AG08395 (cell line): ENCODE measurements at regions not wholly inside any gene's neighbourhood (a gene's known extent, or its start where the extent isn't known, plus 50 kb on each side); places are given as distances from the start of the nearest gene placed in this dataset.
A peak's percentile ranks its signal among the peaks of the same experiment; 100 is the strongest.

Experiments used
- DNase-seq: peaks from one replicate; pipeline ENCODE4 v3.0.0; 2012; ENCODE audit warnings: mixed read lengths, low spot score

DNA sequence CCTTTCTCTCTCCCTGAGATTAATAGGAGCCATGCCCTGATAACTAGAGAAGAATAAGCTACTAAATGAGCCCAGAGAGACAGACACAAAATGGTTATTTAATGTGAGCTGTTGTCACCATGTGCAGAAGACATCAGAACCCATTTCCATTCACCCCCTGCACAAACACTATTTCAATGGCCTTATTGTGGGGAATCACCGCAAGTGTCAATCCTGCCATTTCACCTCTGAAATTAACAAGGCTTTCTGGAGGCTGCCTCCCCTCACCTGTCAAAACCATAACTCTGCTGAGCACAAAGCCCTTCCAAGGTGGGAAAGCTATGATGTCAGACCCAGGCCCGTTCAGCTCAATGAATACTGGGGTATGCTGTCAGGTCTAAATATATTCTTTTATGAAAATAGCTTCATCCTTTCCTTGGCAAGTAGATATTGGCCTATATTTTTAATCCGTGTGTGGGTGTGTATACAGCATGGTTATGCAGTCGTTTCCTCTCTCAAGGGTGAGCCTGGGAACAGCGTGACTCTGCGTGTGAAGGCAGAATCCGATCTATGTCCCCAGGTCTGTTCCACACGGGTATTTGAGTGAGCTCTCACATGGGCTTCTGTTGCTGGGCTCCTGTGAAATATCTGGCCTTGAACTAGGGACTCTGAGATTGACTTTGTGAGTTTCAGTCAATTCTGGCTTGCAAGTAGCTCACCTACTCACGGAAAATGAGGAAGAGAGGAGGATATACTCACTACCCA, 266.3 kb downstream of the FBXW7 start:
- DNase-seq, result no peak

DNA sequence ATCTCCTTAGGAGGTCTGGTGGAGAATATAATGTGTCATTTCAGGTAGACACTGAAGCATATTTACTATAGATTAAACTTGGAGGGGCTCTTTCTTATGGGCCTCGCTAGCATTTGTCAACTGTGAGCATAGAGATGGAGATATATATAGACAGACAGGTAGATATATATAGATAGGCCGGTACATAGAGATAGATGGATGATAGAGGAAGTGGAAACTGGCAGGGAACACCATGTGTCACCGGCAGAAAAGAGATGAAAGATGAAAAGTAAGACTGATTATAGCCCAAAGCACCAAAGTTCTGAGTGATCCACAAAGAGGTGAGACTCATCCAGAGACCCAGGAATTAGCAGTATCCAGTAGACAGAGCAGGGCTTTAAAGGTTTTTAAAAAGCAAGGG, 268.1 kb downstream of the FBXW7 start:
- no peak for DNase-seq

DNA sequence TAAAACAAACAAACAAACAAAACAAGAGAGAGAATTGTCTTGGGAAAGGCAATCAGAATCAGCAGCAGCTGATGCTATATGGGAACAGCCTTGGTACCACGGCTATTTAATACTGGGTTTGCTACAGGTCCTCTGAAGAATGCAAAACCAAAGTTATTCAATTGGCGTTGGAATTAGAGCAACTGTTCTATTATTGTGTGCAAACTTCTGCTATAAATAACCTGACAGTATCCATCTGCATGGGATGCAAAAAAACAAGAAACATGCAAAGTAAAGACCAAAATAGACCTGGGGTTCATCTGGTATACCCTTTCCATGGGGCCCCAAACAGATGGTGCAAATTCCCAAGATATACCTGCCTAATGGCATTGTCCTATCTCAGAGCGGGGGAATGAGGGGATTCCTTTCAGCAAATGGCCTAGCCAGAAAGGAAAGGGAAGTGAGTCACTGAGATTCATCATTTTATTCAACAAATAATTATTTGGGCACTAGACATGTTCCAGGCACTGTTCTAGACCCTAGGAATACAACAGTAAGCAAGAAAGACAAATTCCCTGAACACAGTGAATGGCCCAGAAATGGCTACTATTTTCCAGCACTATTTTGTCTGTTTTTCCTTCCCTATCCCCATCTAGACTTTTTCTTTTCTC, 268.9 kb downstream of the FBXW7 start:
- DNase-seq, result no peak

DNA sequence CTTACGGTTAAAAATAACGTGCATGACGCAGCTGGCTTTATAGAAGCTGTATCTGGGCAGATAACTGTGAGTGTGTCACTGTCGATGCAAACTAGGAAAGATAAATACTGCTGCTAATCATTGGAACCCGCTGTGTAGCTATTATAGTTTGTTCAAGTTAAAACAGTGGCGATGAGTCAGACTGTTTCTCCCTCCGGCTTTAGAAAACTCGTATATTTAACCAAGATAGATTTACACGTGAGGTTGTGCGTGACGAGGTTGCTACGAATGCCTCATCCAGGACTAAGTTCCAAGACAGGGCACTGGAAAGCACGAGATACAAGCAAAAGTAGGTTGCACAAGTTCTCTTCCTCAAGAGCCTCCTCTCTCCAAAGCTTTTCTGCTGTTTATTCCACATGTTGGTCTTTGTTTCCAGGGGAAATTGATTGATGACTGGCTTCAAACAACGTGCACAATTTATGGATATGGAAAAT, 270.7 kb downstream of the FBXW7 start:
- DNase-seq, result peak; percentile 93

DNA sequence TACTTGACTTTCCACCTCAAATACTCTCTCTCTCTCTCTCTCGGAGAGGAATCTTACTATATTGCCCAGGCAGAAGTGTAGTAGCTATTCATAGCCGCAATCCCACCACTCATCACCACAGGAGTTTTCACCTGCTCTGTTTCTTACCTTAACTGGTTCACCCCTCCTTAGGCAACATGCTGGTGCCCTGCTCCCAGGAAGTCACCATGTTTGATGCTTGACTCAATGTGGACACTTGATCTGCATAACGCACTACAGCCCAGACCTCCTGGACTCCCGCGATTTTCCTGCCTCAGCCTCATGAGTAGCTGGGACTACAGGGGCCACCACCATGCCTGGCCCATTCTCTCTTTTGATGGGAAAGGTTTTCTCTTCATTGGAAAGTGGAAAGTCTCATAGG, 271.8 kb downstream of the FBXW7 start:
- no peak for DNase-seq

DNA sequence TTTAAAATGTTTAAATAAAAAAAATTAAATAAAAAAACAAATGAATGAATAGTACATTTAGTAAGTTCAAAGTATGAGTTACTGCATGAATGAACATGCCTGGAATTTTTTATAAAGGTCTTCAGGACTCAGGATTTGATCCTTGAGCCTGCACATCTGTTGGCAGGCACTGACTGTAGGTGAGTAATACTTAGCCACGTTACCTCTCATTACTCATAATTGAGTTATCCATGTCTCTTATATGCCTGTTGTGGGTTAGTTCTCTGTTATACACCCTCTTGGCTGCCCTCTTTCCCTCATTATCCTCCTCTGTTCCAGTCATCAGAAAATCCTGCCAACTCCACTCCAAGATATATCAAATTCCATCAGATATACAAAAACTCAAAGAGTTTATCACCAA, 276.0 kb downstream of the FBXW7 start:
- DNase-seq, result peak; percentile 43

DNA sequence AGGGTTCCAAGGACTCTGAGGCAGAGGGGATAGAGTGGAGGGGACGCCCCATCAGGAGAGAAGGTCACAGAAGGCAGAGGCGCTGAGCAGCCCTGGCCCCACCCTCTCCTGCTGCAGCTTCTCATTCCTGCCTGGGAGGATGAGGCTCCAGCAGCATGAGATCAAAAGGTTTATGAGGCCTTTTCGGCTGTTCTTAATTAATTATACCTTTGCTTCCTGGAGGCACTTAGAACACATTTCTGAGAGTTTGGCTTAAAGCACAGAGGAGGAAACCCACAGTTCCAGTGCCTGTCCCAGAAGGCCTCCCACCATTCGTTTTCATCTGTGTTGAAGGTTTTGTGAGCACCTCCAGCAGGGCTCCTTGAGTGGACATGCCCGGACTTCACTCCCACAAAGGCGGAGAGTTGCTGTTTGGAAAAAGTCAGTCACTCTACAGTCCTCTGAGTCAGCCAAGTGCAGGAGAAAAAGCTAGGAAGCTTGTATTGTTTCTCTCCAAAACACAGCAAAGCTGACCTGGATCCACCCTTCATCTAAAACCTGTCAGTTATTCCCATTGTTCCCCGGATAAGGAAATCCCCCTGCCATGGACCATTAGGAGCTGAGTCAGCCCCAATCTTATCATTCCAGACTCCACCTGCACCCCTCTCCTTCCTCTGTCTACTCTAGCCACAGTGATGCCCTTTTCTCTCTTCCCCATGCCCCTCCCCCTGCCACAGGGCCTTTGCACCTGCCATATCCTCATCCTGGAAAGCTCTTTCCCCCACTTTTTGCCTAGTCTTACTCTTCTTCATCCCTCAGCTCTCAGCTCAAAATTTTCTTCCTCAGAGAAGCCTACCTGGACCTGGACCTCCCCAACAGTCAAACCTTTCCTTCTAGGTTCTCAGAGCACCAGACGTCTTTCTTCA, 276.8 kb downstream of the FBXW7 start:
- peak; percentile 72 for DNase-seq

DNA sequence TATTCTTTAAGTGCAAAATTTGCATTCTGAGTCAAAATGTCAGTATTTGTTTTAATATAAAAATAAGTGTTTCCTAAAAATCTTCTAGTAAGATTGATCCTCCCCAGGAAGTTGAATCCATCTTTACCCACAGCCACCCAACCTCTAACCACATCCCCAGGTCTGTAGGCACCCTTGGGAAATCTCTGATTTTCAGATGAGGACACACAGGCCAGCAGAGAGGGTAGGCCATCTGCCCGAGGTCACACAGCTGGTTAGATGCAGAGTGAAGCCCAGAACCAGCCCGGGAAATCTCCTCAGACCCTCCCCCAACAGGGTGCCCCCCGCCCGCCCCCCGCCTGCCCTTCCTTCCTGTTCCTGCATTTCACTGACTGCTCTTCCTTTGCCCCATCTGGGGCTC, 277.5 kb downstream of the FBXW7 start:
- DNase-seq, result no peak

DNA sequence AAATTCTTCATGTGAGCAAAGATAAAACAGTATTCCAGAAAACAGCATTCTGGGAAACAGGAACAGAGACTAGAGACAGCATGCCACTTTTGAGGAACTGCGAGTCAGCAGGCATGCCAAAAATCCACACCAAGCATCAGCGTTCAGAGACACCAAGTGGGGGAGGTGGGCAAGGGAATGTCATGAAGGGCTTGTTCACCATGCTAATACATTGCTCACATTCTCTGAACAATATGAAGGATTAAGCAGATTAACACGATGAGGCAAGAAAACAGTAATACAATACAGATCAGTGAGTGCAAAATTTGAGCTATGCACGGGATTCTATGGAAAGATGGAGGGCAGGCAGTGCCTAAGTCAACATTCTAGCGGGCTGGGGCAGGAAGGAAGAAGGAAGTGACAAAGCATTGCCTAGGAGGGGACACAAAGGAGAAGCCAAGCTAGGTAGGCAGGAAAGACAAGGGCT, 278.3 kb downstream of the FBXW7 start:
- DNase-seq, result peak; percentile 48

DNA sequence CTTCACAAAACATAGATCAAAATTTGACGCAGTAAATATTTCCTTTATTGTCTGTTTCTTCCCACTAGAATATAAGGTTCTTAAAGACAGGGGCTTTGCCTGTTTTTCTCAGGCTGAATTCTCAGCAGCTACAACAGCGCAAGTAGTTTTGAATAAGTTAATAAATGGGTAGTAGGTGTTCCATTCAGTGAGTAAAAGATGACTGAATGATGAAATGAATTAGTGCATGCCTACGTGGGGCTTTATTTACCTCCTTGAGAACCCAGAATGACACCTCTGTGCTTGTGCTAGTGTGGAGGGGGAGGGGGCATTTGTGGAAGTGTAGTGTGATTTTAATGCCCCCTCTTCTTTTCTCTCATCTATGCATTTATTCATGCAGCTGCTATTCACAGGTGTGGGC, 278.9 kb downstream of the FBXW7 start:
- no peak for DNase-seq

DNA sequence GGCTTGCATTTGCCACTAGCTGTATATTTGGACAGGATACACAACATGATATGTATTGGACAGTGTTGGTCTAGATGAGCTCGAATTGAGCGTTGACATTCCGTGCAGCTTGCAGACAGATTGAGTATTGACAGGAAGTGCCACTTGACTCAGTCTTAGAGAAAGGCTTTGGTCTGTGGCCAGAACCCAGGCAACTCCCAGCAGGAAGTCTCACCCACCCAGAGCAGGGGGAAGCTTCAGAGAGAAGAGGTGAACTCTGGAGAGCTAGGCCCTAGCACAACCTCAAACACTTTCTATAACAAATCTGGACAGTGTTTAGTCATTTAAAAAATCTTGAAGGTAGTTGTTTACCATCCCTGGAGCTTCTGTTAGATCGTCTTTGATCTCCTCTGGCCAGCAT, 280.5 kb downstream of the FBXW7 start:
- DNase-seq, result peak; percentile 31

DNA sequence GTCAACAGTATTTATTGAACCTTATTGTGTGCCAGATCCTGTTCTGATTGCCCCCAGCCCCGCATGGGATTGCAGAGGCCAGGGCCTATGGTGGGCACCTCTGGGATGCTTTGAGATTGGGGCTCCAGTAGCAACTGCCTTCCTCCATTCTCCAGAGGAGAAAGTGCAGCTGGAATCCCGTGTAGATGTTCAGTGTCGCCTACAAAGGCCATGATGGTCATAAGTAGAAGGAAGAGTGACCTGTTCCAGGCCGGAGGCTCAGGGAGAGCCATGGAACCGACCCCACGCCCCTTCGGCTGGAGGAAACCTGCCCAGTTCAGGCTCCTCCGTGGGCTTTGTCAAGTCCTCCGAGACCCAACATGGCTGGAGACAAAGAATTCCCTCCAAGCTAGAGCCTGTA, 287.5 kb downstream of the FBXW7 start:
- no peak for DNase-seq

DNA sequence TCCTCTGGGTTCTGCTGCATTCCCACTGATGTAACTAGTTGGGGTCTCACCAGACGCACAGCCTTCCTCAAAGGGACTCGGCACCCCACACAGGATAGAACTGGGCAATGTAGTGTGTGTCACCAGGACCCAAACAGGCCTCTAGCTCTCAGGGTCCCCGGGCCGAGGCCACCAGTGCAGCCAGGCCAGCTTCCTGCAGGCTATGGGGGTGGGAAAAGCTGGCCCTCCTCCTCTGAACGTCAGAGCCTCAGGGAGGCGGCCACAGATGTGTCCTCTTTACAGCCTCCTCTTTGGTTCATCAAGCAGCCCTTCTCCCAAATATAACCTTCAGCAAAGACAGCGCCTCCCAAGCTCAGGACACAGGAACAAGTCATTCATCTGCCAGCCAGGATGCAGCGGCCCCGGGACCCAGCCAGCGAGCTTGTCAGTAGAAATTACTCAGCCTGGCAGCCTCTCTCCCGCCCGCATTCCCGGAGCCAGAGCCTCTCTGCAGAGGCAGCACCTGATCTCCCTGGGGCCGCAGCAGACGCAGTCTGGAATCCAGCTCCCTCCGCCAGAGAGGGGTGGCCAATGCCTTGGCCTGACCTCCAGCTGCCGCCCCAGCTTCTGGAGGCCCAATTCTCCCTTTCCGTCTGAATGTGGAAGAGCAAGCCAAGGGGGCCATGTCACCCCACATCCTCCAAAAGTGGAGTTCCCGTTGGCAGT, 288.5 kb downstream of the FBXW7 start:
- no peak for DNase-seq

DNA sequence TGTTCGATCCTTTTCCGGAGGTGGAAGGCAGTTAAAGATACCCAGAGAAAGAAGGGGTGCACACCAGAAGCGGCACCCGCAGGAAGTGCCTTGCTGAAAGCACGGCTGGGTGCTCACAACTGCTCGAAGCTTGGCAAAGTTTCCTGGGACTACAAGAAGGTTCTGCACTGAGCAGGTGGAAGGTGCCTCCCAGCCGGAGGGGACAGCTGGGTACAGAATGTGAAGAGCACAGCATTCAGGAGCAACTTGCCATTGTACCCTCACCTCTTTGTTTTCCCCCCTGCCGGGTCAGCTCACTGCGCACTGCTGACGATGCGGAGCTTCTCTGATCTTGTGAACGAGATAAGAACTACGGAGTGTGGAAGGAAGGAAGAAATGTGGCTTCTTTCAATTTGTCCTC, 289.2 kb downstream of the FBXW7 start:
- DNase-seq, result no peak

DNA sequence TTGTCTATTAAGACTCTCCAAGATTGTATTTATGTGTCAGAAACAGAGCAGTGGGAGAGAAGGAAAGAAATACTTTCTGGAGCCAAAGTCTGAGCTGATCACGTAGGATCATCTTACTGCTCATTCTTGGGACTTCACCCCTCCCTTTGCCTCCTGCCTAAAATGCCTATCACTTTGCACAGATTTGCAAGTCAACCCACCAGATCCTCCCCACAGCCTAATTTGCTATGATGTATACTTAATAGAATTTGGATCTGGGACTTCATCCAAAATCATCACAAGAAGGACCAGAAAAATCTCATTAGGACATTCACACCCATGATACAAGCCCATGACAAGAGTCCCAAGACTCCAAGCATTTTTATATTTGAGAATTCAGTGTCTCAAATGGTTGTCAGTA, 290.2 kb downstream of the FBXW7 start:
- no peak for DNase-seq

DNA sequence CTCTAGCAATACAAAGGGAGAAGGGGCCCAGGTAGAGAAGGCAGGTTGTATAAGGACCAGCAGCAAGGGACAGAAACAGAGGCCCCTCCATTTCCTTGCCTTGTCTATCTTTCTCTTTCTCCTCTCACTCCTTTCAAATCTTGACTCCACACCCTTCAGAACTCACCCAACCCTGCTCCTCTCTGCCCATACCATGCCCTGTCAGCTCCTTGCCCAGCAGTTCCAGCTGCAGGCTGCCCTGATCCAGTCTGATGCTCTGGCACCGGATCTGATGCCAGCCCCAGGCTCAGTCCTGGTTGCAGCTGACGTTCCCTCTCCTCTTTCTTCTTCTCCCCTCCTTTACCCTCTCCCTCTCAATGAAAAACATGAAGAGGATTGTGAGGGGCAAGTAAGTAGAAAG, 291.2 kb downstream of the FBXW7 start:
- no peak for DNase-seq

DNA sequence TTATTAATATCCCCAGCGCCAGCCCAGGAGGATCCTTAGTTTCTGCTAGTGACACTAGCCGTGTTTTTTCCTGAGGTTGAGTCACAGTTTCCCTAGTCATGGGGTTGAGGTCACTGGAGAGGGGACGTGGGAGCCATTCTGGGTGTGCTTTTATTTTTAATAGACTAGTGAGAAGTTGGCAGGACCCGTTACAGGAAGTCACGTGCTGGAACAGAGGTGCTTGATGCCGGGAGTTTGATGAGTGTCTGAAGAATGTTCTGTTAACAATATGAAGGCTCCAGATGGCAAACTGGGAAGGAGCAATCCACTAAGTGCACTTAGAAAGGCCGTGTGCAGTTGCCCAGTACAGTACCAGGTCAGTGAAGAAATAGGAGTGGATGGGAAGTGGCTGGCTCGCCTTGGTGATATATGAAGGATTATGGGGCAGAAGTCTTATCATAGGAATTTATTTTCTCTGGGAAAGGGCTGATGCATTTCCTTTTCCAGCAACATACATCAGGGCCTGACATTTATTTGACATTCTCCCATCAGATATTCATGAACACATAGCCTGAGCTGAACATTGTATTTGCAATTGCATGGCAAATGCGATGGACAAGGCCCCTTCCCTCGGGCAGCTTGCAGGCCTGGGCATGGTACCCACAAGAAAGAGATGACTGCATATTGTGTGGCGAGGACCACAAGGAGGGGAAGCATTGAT, 291.8 kb downstream of the FBXW7 start:
- peak; percentile 18 for DNase-seq

DNA sequence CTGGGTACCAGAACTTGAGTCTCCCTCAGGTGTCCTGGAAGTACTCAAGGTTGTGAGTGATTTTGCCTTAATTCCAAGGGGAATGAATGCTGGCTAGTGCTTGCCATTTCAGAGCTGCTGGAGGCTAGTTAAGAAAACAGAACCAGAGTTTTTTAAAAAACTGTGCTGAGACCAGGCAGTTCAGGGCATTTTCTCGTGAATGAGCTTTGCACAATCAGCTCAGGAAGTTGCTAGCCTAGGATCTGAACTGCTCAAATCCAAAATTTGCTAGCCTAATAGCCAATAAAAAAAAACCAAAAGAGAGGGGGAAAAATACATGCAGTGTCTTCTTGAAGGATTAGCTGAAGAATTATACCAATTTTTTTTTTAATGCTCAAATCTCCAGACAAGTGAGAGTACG, 292.7 kb downstream of the FBXW7 start:
- no peak for DNase-seq

DNA sequence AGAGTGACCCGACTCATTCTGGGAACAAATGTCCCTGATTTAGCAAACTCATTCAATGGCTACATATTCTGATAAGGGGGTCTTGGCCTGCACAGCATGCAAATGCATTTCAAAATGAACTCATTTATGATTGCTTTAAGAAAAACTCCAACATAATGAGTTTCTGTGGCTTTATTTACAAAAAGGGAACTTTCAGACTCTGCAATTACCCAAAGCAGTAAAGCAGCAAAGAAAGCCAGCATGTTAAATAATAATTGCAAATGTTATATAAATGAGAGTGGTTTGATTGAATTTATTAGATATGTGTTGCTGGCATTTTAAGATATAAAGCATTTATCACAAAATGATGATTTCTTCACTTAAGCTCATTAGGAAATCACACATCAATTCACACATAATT, 295.7 kb downstream of the FBXW7 start:
- no peak for DNase-seq

DNA sequence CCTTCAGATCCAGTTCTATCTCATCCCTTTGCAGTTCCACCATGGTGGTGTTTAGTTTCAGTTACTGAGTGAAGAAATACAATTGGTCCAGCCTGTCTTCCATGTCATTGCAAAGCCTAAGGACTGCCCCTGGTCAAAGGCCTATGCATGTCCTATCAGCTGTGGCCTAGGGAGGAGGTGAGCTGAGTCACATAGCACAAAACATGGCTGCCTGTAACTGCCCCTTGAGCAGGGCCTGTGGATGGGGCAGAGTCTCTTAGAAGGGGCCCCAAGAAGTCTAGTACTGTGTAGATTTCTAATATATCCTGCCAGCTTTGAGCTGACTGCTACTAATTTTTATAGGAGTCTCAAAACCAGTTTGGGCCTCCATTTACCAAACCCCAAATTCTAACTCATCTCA, 296.7 kb downstream of the FBXW7 start:
- no peak for DNase-seq

DNA sequence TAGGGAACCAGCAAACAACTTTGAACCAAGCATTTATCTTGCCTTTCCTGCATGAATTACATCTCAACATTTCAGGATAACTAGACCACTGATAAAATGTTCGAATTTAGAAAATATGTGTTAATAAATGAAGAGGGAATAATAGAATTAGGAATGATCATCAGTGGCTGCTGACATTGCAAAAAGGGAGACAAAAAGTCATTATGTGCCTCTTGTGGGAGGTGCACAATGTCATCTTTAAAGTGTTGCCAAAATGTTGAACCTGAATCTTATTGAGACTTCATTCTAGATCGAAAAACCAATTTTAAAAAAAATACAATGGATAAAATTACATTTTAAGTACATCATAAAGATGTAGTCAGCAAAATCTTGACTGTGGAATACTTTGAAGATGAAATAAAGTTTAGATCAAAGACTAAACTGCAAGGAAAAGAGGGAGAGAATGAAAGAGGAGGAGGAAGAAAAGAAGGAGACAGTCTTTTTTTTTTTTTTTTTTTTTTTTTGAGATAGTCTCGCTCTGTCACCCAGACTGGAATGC, 299.3 kb downstream of the FBXW7 start:
- no peak for DNase-seq
